ENCODE measurements at regions not wholly inside any gene's neighbourhood (a gene's known extent, or its start where the extent isn't known, plus 50 kb on each side); places are given as distances from the start of the nearest gene placed in this dataset.

GRCh38 chr15:91555312-91555711 lies 298.2 kb upstream of the SLCO3A1 start:
- DNase-seq (ENCODE audit: low spot score), result no peak

GRCh38 chr15:91556926-91557325 lies 296.6 kb upstream of the SLCO3A1 start:
- no peak for DNase-seq (ENCODE audit: low spot score)

- no peak for DNase-seq (ENCODE audit: low spot score)
Measured at GRCh38 chr15:91559066-91559465, 294.4 kb upstream of the SLCO3A1 start.

GRCh38 chr15:91561371-91562100 lies 292.0 kb upstream of the SLCO3A1 start:
- no peak for DNase-seq (ENCODE audit: low spot score)

GRCh38 chr15:91562698-91563097 lies 290.8 kb upstream of the SLCO3A1 start:
- DNase-seq (ENCODE audit: low spot score), result no peak

GRCh38 chr15:91564631-91565030 lies 288.9 kb upstream of the SLCO3A1 start:
- DNase-seq (ENCODE audit: low spot score), result no peak

GRCh38 chr15:91566141-91566540 lies 287.4 kb upstream of the SLCO3A1 start:
- no peak for DNase-seq (ENCODE audit: low spot score)

- no peak for DNase-seq (ENCODE audit: low spot score)
Measured at GRCh38 chr15:91568036-91568435, 285.5 kb upstream of the SLCO3A1 start.

- DNase-seq (ENCODE audit: low spot score), result peak; percentile 54
Measured at GRCh38 chr15:91572110-91572509, 281.4 kb upstream of the SLCO3A1 start.

- no peak for DNase-seq (ENCODE audit: low spot score)
Measured at GRCh38 chr15:91576096-91576495, 277.4 kb upstream of the SLCO3A1 start.

- no peak for DNase-seq (ENCODE audit: low spot score)
Measured at GRCh38 chr15:91578511-91578910, 275.0 kb upstream of the SLCO3A1 start.

- no peak for DNase-seq (ENCODE audit: low spot score)
Measured at GRCh38 chr15:91584895-91585294, 268.6 kb upstream of the SLCO3A1 start.

GRCh38 chr15:91586560-91586959 lies 266.9 kb upstream of the SLCO3A1 start:
- no peak for DNase-seq (ENCODE audit: low spot score)

GRCh38 chr15:91589360-91589759 lies 264.1 kb upstream of the SLCO3A1 start:
- peak; percentile 25 for DNase-seq (ENCODE audit: low spot score)

- DNase-seq (ENCODE audit: low spot score), result no peak
Measured at GRCh38 chr15:91592567-91592966, 260.9 kb upstream of the SLCO3A1 start.

GRCh38 chr15:91593067-91593466 lies 260.4 kb upstream of the SLCO3A1 start:
- DNase-seq (ENCODE audit: low spot score), result no peak

- DNase-seq (ENCODE audit: low spot score), result no peak
Measured at GRCh38 chr15:91593653-91594052, 259.9 kb upstream of the SLCO3A1 start.

- no peak for DNase-seq (ENCODE audit: low spot score)
Measured at GRCh38 chr15:91599261-91599660, 254.2 kb upstream of the SLCO3A1 start.

GRCh38 chr15:91603384-91604080 lies 250.0 kb upstream of the SLCO3A1 start:
- no peak for DNase-seq (ENCODE audit: low spot score)

- DNase-seq (ENCODE audit: low spot score), result no peak
Measured at GRCh38 chr15:91604122-91604521, 249.4 kb upstream of the SLCO3A1 start.

- DNase-seq (ENCODE audit: low spot score), result no peak
Measured at GRCh38 chr15:91605576-91605975, 247.9 kb upstream of the SLCO3A1 start.

- no peak for DNase-seq (ENCODE audit: low spot score)
Measured at GRCh38 chr15:91609231-91609630, 244.3 kb upstream of the SLCO3A1 start.

GRCh38 chr15:91609966-91610365 lies 243.5 kb upstream of the SLCO3A1 start:
- DNase-seq (ENCODE audit: low spot score), result no peak

Data from HT-29 (cell line).